ENCODE measurements at regions not wholly inside any gene's neighbourhood (a gene's known extent, or its start where the extent isn't known, plus 50 kb on each side); places are given as distances from the start of the nearest gene placed in this dataset.

GRCh38 chr3:188974856-188975599 is 196.7 kb upstream of the TPRG1 start:
- peaks cover 13% of the 10 kb centered on the region for H3K27me3 ChIP-seq (ENCODE audit: insufficient read depth, low read length)
- H3K4me3 ChIP-seq (ENCODE audit: low read depth, low read length): peak overlapping the region; percentile 33; the same call in 1 of the 2 replicates
- no peak overlapping the region for H3K27ac ChIP-seq (ENCODE audit: low read depth, low read length)
- H3K4me1 ChIP-seq (ENCODE audit: control insufficient read depth, insufficient read depth, low read length, unreplicated experiment): peaks cover 11% of the 10 kb centered on the region
- H3K36me3 ChIP-seq (ENCODE audit: insufficient read depth, low read length): no peaks in the 10 kb centered on the region
- H3K79me2 ChIP-seq (ENCODE audit: control insufficient read depth, insufficient read depth, low read length, unreplicated experiment): no peaks in the 10 kb centered on the region
- no peak overlapping the region for H2AFZ ChIP-seq (ENCODE audit: low read length, unreplicated experiment)

DNA sequence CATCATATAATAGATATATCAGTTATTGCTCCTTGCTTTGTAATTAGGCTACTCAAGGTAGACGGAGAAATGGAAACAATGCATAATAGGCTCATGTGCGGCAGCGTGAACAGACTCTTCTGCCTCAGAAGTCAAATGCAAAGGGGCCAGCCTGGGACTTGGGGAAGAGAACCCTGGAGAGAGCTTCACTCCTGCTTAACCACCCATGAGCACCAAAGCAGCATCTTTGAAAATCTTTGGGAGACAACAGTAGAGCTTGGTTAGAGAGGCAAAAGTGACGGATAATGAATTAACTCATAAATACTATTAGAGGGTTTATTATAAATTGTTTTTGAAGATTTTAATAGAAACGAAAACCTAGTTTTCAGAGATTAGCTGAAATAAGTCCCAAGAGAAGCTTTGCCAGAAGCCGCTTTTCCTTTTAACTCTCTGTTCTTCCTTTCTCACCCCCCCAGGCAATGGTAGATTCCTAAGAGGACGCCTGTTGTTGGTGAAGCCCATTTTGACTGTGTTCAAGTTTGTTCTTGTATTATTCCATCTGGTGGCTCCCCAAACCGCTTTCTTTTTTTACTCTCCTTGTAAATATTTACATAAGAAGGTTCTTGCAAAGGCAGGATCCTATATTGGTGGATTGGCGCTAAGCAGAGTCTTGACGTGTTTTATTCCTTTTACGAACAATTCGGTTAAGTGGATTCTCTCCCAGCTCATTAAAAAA is 196.0 kb upstream of the TPRG1 start:
- H3K27ac ChIP-seq (ENCODE audit: low read depth, low read length): no peak overlapping the region
- H3K79me2 ChIP-seq (ENCODE audit: control insufficient read depth, insufficient read depth, low read length, unreplicated experiment): no peaks in the 10 kb centered on the region
- H3K4me3 ChIP-seq (ENCODE audit: low read depth, low read length): no peak overlapping the region
- no peak overlapping the region for H2AFZ ChIP-seq (ENCODE audit: low read length, unreplicated experiment)
- peaks cover 11% of the 10 kb centered on the region for H3K4me1 ChIP-seq (ENCODE audit: control insufficient read depth, insufficient read depth, low read length, unreplicated experiment)
- no peaks in the 10 kb centered on the region for H3K36me3 ChIP-seq (ENCODE audit: insufficient read depth, low read length)
- peaks cover 13% of the 10 kb centered on the region for H3K27me3 ChIP-seq (ENCODE audit: insufficient read depth, low read length)

DNA sequence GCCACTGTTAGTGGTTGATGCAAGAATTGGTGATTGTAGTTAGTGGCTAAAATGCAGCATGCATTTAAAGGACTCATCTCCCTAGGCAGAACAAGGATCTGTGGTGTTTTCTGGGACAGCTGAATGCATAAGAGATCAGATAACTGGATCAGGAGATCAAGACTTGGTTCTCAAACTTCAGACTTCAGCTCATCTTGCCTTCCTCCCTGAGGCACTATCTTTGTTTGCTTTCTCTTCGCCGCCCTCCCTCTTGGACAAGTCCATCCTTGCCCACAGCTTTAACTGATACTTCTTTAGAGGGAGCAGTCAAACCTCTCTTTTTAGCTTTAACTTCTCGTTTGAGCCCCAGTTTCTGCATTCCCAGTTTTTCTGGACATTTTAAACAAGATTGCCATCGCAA is 195.4 kb upstream of the TPRG1 start:
- no peaks in the 10 kb centered on the region for H3K36me3 ChIP-seq (ENCODE audit: insufficient read depth, low read length)
- no peak overlapping the region for H3K4me3 ChIP-seq (ENCODE audit: low read depth, low read length)
- H3K27ac ChIP-seq (ENCODE audit: low read depth, low read length): no peak overlapping the region
- peaks cover 13% of the 10 kb centered on the region for H3K27me3 ChIP-seq (ENCODE audit: insufficient read depth, low read length)
- no peaks in the 10 kb centered on the region for H3K79me2 ChIP-seq (ENCODE audit: control insufficient read depth, insufficient read depth, low read length, unreplicated experiment)
- no peak overlapping the region for H2AFZ ChIP-seq (ENCODE audit: low read length, unreplicated experiment)
- peaks cover 11% of the 10 kb centered on the region for H3K4me1 ChIP-seq (ENCODE audit: control insufficient read depth, insufficient read depth, low read length, unreplicated experiment)

- peak overlapping the region; percentile 79 for H2AFZ ChIP-seq (ENCODE audit: low read length, unreplicated experiment)
- H3K27me3 ChIP-seq (ENCODE audit: insufficient read depth, low read length): peaks cover 13% of the 10 kb centered on the region
These were observed 193.2 kb upstream of the TPRG1 start for GRCh38 chr3:188978421-188979171.

GRCh38 chr3:188979248-188979647 is 192.5 kb upstream of the TPRG1 start:
- Histone ChIP-seq H2AFZ (ENCODE audit: low read length, unreplicated experiment) (peak overlapping the region; percentile 79), H3K27ac (ENCODE audit: low read depth, low read length) (no peak overlapping the region), H3K79me2 (ENCODE audit: control insufficient read depth, insufficient read depth, low read length, unreplicated experiment) (no peaks in the 10 kb centered on the region), H3K27me3 (ENCODE audit: insufficient read depth, low read length) (peaks cover 13% of the 10 kb centered on the region), H3K4me3 (ENCODE audit: low read depth, low read length) (no peak overlapping the region), H3K4me1 (ENCODE audit: control insufficient read depth, insufficient read depth, low read length, unreplicated experiment) (peaks cover 11% of the 10 kb centered on the region), H3K36me3 (ENCODE audit: insufficient read depth, low read length) (no peaks in the 10 kb centered on the region)

More at GRCh38 chr3:188978421-188979171, 193.2 kb upstream of the TPRG1 start:
- Histone ChIP-seq H3K79me2 (ENCODE audit: control insufficient read depth, insufficient read depth, low read length, unreplicated experiment) (no peaks in the 10 kb centered on the region), H3K36me3 (ENCODE audit: insufficient read depth, low read length) (no peaks in the 10 kb centered on the region), H3K4me1 (ENCODE audit: control insufficient read depth, insufficient read depth, low read length, unreplicated experiment) (peaks cover 11% of the 10 kb centered on the region), H3K27ac (ENCODE audit: low read depth, low read length) (no peak overlapping the region), H3K4me3 (ENCODE audit: low read depth, low read length) (0 out of 2 replicates have a peak overlapping the region, but pooled peaks have one; percentile 48)

GRCh38 chr3:188979669-188980310 is 192.0 kb upstream of the TPRG1 start:
- no peaks in the 10 kb centered on the region for H3K36me3 ChIP-seq (ENCODE audit: insufficient read depth, low read length)
- no peak overlapping the region for H3K27ac ChIP-seq (ENCODE audit: low read depth, low read length)
- no peak overlapping the region for H3K4me3 ChIP-seq (ENCODE audit: low read depth, low read length)
- H3K27me3 ChIP-seq (ENCODE audit: insufficient read depth, low read length): peaks cover 13% of the 10 kb centered on the region
- H3K4me1 ChIP-seq (ENCODE audit: control insufficient read depth, insufficient read depth, low read length, unreplicated experiment): peaks cover 11% of the 10 kb centered on the region
- no peaks in the 10 kb centered on the region for H3K79me2 ChIP-seq (ENCODE audit: control insufficient read depth, insufficient read depth, low read length, unreplicated experiment)
- H2AFZ ChIP-seq (ENCODE audit: low read length, unreplicated experiment): no peak overlapping the region

GRCh38 chr3:188993181-188993580 is 178.6 kb upstream of the TPRG1 start:
- no peak overlapping the region for H3K4me3 ChIP-seq (ENCODE audit: low read depth, low read length)
- H2AFZ ChIP-seq (ENCODE audit: low read length, unreplicated experiment): no peak overlapping the region
- H3K36me3 ChIP-seq (ENCODE audit: insufficient read depth, low read length): no peaks in the 10 kb centered on the region

DNA sequence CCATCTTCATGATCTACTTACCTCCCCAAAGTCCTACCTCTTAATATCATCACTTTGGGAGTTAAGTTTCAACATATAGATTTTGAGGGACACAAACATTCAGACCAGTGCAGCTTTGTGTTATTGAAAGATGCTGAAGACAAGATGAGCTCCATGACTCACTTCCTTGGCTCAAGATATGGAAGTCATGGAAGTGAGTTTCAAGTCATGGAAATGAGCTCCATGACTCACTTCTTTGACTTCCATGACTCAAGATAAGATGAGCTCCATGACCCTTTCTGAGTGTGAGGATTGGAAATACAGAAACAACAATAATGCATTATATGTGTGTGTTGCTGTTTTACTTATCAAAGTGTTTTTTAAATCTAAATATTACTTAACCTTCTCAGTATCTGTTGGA is 170.2 kb upstream of the TPRG1 start:
- Histone ChIP-seq H3K4me3 (ENCODE audit: low read depth, low read length) (no peak overlapping the region; the same call in 1 of the 2 replicates), H3K79me2 (ENCODE audit: control insufficient read depth, insufficient read depth, low read length, unreplicated experiment) (no peaks in the 10 kb centered on the region), H3K27me3 (ENCODE audit: insufficient read depth, low read length) (no peaks in the 10 kb centered on the region), H2AFZ (ENCODE audit: low read length, unreplicated experiment) (peak overlapping the region; percentile 7), H3K27ac (ENCODE audit: low read depth, low read length) (peak overlapping the region; percentile 48), H3K36me3 (ENCODE audit: insufficient read depth, low read length) (no peaks in the 10 kb centered on the region), H3K4me1 (ENCODE audit: control insufficient read depth, insufficient read depth, low read length, unreplicated experiment) (peaks cover 17% of the 10 kb centered on the region)

More at GRCh38 chr3:188993181-188993580, 178.6 kb upstream of the TPRG1 start:
- Histone ChIP-seq H3K4me1 (ENCODE audit: control insufficient read depth, insufficient read depth, low read length, unreplicated experiment) (no peaks in the 10 kb centered on the region), H3K27ac (ENCODE audit: low read depth, low read length) (no peak overlapping the region), H3K79me2 (ENCODE audit: control insufficient read depth, insufficient read depth, low read length, unreplicated experiment) (no peaks in the 10 kb centered on the region), H3K27me3 (ENCODE audit: insufficient read depth, low read length) (no peaks in the 10 kb centered on the region)

GRCh38 chr3:189003410-189003809 is 168.4 kb upstream of the TPRG1 start:
- Histone ChIP-seq H2AFZ (ENCODE audit: low read length, unreplicated experiment) (no peak overlapping the region), H3K79me2 (ENCODE audit: control insufficient read depth, insufficient read depth, low read length, unreplicated experiment) (no peaks in the 10 kb centered on the region), H3K27ac (ENCODE audit: low read depth, low read length) (no peak overlapping the region), H3K36me3 (ENCODE audit: insufficient read depth, low read length) (no peaks in the 10 kb centered on the region), H3K4me1 (ENCODE audit: control insufficient read depth, insufficient read depth, low read length, unreplicated experiment) (peaks cover 17% of the 10 kb centered on the region), H3K27me3 (ENCODE audit: insufficient read depth, low read length) (no peaks in the 10 kb centered on the region), H3K4me3 (ENCODE audit: low read depth, low read length) (no peak overlapping the region)

DNA sequence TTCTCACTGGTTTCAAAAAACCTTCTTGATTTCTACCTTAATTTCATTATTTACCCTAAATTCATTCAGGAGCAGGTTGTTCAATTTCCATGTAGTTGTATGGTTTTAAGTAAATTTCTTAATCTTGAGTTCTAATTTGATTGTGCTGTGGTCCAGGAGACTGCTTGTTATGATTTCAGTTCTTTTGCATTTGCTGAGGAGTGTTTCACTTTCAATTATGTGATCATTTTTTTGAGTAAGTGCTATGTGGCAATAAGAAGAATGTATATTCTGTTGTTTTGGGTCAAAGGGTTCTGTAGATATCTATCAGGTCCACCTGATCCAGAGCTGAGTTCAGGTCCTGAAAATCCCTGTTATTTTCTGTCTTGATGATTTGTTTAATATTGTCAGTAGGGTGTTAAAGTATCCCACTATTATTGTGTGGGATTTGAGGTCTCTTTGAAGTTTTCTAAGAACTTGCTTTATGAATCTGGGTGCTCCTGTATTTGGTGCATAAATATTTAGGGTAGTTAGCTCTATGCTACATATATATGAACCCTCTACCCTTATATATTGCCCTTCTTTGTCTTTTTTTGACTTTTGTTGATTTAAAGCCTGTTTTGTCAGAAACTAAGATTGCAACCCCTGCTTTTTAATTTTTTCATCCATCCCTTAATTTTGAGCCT is 158.4 kb upstream of the TPRG1 start:
- Histone ChIP-seq H2AFZ (ENCODE audit: low read length, unreplicated experiment) (no peak overlapping the region), H3K36me3 (ENCODE audit: insufficient read depth, low read length) (no peaks in the 10 kb centered on the region), H3K27ac (ENCODE audit: low read depth, low read length) (no peak overlapping the region), H3K27me3 (ENCODE audit: insufficient read depth, low read length) (no peaks in the 10 kb centered on the region), H3K79me2 (ENCODE audit: control insufficient read depth, insufficient read depth, low read length, unreplicated experiment) (no peaks in the 10 kb centered on the region), H3K4me3 (ENCODE audit: low read depth, low read length) (no peak overlapping the region), H3K4me1 (ENCODE audit: control insufficient read depth, insufficient read depth, low read length, unreplicated experiment) (no peaks in the 10 kb centered on the region)
